Panc1 (cell line): ENCODE measurements at regions not wholly inside any gene's neighbourhood (a gene's known extent, or its start where the extent isn't known, plus 50 kb on each side); places are given as distances from the start of the nearest gene placed in this dataset.

Experiments used
- CTCF ChIP-seq: fragments of 450-650 bp; IDR thresholded peaks from 2 replicates; pipeline ENCODE4 v1.5.1; 2017; ENCODE audit warnings: mild to moderate bottlenecking
- POLR2AphosphoS5 ChIP-seq: IDR thresholded peaks from 2 replicates; pipeline ENCODE4 v1.6.1; 2012; ENCODE audit warnings: mild to moderate bottlenecking, low read depth, low read length, moderate library complexity

DNA sequence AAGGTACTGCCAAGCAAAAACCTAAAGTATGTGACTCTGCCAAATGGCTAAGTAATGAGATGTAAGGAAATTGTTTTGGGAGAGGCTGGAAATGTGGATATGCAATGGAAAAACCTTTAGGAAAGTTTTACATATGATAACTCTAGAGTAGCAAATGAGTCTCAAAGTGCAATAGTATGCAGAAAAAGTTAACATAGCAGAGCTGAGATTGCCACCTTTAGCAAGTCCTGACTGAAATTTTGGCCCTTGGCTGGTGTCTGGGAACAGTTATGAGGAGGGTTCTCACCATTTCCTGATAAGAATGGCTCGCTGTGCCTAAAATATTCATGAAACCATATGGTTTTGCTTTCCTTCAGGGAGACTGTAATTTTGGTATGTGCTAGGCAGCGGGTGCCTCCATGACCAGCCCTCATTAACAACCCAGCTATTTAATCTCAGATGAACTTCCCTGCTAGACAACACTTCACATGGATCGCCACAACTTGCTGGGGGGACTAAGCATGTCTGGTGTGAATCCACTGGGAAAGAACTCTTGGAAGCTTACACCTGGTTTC, 72.3 kb upstream of the ERBB4 start:
- TF ChIP-seq CTCF (no peak), POLR2AphosphoS5 (no peak)
